WTC11 (cell line): ENCODE measurements at regions not wholly inside any gene's neighbourhood (a gene's known extent, or its start where the extent isn't known, plus 50 kb on each side); places are given as distances from the start of the nearest gene placed in this dataset.

ENCODE experiments used
- AFF4 ChIP-seq: sonication (generic); formaldehyde crosslinking; IDR thresholded peaks from 2 replicates; pipeline ENCODE4 v1.8.1; 2023; ENCODE audit warnings: mild to moderate bottlenecking, missing genetic modification reagents, borderline replicate concordance
- AR ChIP-seq: fragments of 250-450 bp; sonication (Bioruptor Pico); IDR thresholded peaks from 2 replicates; pipeline ENCODE4 v1.9.0; 2021; ENCODE audit warnings: mild to moderate bottlenecking
- E2F4 ChIP-seq: sonication (generic); formaldehyde crosslinking; IDR thresholded peaks from 2 replicates; pipeline ENCODE4 v1.8.1; 2022; ENCODE audit warnings: low read depth, mild to moderate bottlenecking, moderate library complexity, missing genetic modification reagents, borderline replicate concordance
- FOXP4 ChIP-seq: sonication (generic); formaldehyde crosslinking; IDR thresholded peaks from 2 replicates; pipeline ENCODE4 v1.8.0; 2022; ENCODE audit warnings: mild to moderate bottlenecking, missing genetic modification reagents
- JUN ChIP-seq: sonication (generic); formaldehyde crosslinking; IDR thresholded peaks from 2 replicates; pipeline ENCODE4 v1.8.0; 2023; ENCODE audit warnings: mild to moderate bottlenecking, missing genetic modification reagents
- OVOL2 ChIP-seq: fragments of 250-450 bp; sonication (Bioruptor Pico); IDR thresholded peaks from 2 replicates; pipeline ENCODE4 v1.9.0; 2021; ENCODE audit warnings: mild to moderate bottlenecking, borderline replicate concordance
- TP53 ChIP-seq: sonication (generic); formaldehyde crosslinking; IDR thresholded peaks from 2 replicates; pipeline ENCODE4 v1.8.1; 2023; ENCODE audit warnings: mild to moderate bottlenecking, missing genetic modification reagents
- USF2 ChIP-seq: sonication (generic); formaldehyde crosslinking; IDR thresholded peaks from 2 replicates; pipeline ENCODE4 v1.8.1; 2023; ENCODE audit warnings: mild to moderate bottlenecking, missing genetic modification reagents, moderate library complexity
- ZNF263 ChIP-seq: sonication (generic); formaldehyde crosslinking; IDR thresholded peaks from 2 replicates; pipeline ENCODE4 v1.8.1; 2022; ENCODE audit warnings: low read depth, mild to moderate bottlenecking, moderate library complexity, missing genetic modification reagents

- no peak for TF ChIP-seq AFF4
- TF ChIP-seq FOXP4 (CRISPR knock-in tag): no peak
- no peak for TF ChIP-seq AR (CRISPR knock-in tag)
- TF ChIP-seq ZNF263 (CRISPR knock-in tag): no peak
- TF ChIP-seq OVOL2 (CRISPR knock-in tag): no peak
- no peak for TF ChIP-seq JUN (CRISPR knock-in tag)
- no peak for TF ChIP-seq TP53 (CRISPR knock-in tag)
- TF ChIP-seq USF2 (CRISPR knock-in tag): no peak
- no peak for TF ChIP-seq E2F4 (CRISPR knock-in tag)
These were observed 53.4 kb upstream of the TBXT start (continued) for GRCh38 chr6:166221040-166221439.
